Bronchial epithelial cell (primary cell): ENCODE measurements at regions not wholly inside any gene's neighbourhood (a gene's known extent, or its start where the extent isn't known, plus 50 kb on each side); places are given as distances from the start of the nearest gene placed in this dataset.

Experiments used
- DNase-seq: peaks from one replicate; pipeline ENCODE4 v3.0.0-alpha.2; 2010; ENCODE audit warnings: low read depth
- FAIRE-seq: peaks from 2 replicates; lab custom pipeline; 2011; peaks lifted over from hg19 to GRCh38; lab: Jason Lieb, UNC
- H3K27me3 ChIP-seq: 2 replicates; pipeline ENCODE4 v1.5.1; 2011; ENCODE audit warnings: low read length; ENCODE audit not compliant: control insufficient read depth, insufficient read depth
- H3K36me3 ChIP-seq: 2 replicates; pipeline ENCODE4 v1.5.1; 2011; ENCODE audit warnings: low read length; ENCODE audit not compliant: control insufficient read depth, insufficient read depth
- H3K4me3 ChIP-seq: 2 replicates; pipeline ENCODE4 v1.5.1; 2011; ENCODE audit warnings: mild to moderate bottlenecking, low read depth, low read length, control low read depth
- CTCF ChIP-seq: IDR thresholded peaks from 2 replicates; pipeline ENCODE4 v1.5.1; 2011; ENCODE audit warnings: mild to moderate bottlenecking, moderate library complexity, low read length, control low read depth, inconsistent platforms; ENCODE audit not compliant: insufficient read depth, severe bottlenecking

- DNase-seq: peak; percentile 30
These were observed 98.8 kb downstream of the SOD2 start for GRCh38 chr6:159594106-159594749.

GRCh38 chr6:159590835-159591234 lies 102.2 kb downstream of the SOD2 start:
- Histone ChIP-seq H3K36me3 (no peaks in the 10 kb centered on the region), H3K27me3 (peaks cover 2% of the 10 kb centered on the region), H3K4me3 (no peak overlapping the region)
- no peak for DNase-seq
- TF ChIP-seq CTCF: no peak
- no peak for FAIRE-seq

More at GRCh38 chr6:159594106-159594749, 98.8 kb downstream of the SOD2 start:
- H3K4me3 ChIP-seq: no peak overlapping the region
- TF ChIP-seq CTCF: no peak
- H3K36me3 ChIP-seq: no peaks in the 10 kb centered on the region
- FAIRE-seq: no peak
- no peaks in the 10 kb centered on the region for H3K27me3 ChIP-seq

GRCh38 chr6:159586684-159587083 lies 106.4 kb downstream of the SOD2 start:
- TF ChIP-seq CTCF: no peak
- FAIRE-seq (no peak), DNase-seq (no peak)
- H3K4me3 ChIP-seq: no peak overlapping the region
- H3K36me3 ChIP-seq: no peaks in the 10 kb centered on the region
- H3K27me3 ChIP-seq: peaks cover 2% of the 10 kb centered on the region

GRCh38 chr6:159582736-159583135 lies 110.3 kb downstream of the SOD2 start:
- Histone ChIP-seq H3K36me3 (no peaks in the 10 kb centered on the region), H3K4me3 (no peak overlapping the region), H3K27me3 (peaks cover 2% of the 10 kb centered on the region)
- no peak for TF ChIP-seq CTCF
- DNase-seq (no peak), FAIRE-seq (no peak)

GRCh38 chr6:159578629-159579028 lies 114.4 kb downstream of the SOD2 start:
- no peak for TF ChIP-seq CTCF
- Histone ChIP-seq H3K4me3 (no peak overlapping the region), H3K36me3 (no peaks in the 10 kb centered on the region), H3K27me3 (no peaks in the 10 kb centered on the region)
- FAIRE-seq (no peak), DNase-seq (peak; percentile 39)

- no peak for FAIRE-seq
- Histone ChIP-seq H3K4me3 (no peak overlapping the region), H3K27me3 (no peaks in the 10 kb centered on the region), H3K36me3 (no peaks in the 10 kb centered on the region)
- DNase-seq: peak; percentile 74
- TF ChIP-seq CTCF: no peak
These were observed 115.5 kb downstream of the SOD2 start for GRCh38 chr6:159577564-159577963.
